NCI-H2227 (cell line): ENCODE measurements at regions not wholly inside any gene's neighbourhood (a gene's known extent, or its start where the extent isn't known, plus 50 kb on each side); places are given as distances from the start of the nearest gene placed in this dataset.
"Not testable (repeated sequence)": the region's sequence is repeated elsewhere in the genome, so short reads cannot be mapped to it uniquely, and the experiment has no call there.

Source experiments
- DNase-seq: peaks from one replicate; lab custom pipeline; 2025; ENCODE audit not compliant: unreplicated experiment; lab: John Stamatoyannopoulos, UW

DNA sequence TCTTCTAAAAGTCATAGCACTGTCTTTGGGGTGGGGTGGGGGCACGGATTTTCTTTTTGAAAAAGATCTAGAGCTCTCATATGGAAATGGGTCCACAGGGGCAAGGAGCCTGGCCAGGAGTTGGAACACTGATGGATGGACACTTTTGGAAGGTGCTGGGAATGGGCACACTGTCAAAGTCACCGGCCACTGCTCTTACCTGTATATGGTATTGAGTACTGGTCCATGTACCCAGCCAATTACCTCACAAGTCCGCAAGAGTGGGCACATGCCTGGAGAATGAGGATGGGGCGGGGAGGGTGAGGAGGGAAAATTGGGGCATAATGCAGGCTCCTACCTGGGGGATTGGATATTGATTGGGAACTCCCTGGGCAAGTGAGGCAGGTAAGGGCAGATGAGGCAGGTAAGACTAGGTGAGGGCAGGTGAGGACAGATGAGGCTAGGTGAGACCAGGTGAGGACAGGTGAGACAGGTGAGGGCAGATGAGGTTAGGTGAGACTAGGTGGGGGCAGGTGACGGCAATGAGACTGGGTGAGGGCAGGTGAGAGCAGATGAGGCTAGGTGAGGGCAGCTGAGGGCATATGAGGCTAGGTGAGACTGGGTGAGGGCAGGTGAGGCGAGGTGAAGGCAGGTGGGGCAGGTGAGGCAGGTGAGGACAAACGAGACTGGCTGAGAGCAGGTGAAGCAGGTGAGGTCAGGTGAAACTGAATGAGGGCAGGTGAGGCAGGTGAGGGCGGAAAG is 167.9 kb downstream of the NRN1 start:
- no peak for DNase-seq

DNA sequence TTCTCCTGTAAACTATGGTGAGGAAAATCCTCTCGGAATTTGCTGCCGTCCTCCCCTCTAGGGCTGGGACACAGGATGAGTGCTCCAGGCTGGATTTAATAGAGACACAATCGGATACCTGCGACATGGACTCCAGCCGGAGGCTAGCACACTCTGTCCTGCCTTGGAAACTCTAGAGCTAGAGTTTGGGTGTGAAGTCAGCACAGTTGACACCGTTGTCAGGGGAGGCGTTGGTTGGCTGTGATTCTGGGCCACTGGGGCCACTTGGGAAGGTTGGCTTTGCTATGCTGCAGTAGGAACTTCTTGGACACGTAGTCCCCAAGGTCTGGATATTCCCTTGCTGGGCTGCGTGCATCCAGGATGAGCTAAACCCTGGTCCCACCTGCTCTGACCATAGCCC is 169.4 kb downstream of the NRN1 start:
- no peak for DNase-seq

DNA sequence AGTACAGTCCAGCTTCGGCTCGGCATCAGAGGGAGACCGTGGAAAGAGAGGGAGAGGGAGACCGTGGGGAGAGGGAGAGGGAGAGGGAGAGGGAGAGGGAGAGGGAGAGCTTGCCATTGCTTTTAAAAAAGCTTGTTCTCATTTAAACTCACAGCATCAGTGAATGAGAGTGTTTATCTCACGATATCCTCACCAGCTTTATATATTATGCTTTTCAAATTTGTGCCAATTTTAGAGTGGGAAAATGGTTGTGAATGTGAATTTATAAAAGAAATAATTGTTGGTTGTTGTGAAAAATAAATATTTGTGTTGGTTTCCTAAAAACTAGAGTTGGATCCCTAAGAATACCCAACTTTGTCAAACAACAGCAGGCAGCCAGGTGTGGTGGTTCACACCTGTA is 170.1 kb downstream of the NRN1 start:
- not testable (repeated sequence) for DNase-seq

DNA sequence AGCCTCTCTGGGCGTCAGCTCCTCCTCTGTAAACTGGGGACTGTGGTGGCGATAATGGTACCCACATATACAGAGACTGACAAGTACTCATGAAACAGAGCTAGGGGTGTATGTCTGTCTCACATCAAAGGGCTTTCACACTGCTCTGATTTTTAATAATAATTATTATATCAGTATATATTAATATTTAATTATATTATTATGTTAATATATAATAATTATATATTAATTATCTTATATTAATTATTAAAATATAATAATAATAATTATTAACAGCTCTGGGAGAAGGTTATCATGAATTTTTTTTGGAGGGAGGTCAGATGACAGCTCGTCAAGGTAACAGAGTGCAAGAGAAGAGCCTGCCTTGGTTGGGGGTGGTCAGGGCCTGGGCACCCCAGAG is 173.6 kb downstream of the NRN1 start:
- no peak for DNase-seq

DNA sequence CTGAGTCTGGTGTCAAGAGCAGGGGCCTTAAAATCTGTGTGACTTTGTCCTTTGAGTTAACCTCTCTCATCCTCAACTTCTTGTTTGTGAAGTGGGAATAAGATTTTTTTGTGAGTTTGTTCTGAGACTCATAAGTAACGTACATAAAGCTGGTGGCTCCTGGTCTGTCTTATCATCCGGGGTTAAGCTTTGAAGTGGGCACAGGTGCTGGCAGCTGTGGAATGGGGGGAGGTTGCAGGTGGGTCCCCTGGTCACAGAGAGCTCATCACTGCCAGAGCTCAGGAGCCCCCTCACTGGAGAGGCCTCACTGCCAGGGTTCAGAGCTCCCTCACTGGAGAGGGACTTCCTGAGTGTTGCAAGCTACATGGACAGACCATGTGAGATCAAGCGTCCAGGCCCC is 174.1 kb downstream of the NRN1 start:
- DNase-seq = no peak

DNA sequence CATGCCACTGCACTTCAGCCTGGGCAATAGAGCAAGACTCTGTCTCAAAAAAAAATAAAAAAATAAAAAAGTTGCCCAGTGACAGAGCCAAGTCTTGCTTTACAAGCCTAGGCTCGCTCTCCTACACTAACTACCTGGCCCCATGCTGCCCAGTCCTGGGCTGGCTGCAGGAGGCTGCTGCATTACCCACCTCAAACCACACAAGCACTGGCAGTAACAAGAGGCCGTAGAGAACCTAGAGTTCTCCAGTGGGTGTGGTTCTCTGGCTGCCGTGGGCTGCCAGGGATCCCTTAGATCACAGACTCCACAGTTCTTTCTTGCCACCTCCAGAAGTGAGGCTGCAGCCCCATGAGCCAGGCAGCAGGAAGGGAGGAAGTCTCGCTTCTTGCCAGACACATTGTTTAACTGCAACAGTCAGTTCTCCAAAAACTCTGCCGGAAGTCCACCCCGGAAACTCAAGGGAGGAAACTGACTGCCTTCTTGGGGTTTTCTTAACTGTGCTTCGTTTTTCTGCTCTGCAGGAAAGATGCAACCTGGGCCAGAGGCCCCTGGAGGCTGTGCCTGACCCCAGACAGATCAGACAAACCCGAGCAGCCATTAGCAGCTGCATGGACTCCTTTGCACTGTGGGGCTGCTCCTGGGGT is 175.4 kb downstream of the NRN1 start:
- DNase-seq = not testable (repeated sequence)

DNA sequence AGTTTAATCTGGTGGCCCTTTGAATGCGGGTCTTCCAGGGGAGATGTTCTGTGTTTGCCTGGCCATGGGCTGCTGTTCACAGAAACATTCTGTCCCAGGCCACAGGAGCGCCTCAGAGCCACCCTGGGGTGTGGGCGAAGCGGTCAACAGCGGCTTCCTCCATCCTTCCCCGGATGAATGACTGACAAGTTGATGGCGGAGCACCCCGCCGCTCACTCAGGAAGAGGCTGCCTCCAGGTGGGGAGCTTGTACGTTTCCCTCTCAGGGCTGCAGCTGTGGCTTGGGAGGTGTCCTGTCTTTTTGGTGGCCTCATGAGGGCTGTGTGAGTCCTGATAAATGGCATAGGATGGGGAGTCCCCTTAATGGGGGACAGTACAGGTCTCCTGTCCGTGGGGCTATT is 178.4 kb downstream of the NRN1 start:
- no peak for DNase-seq

DNA sequence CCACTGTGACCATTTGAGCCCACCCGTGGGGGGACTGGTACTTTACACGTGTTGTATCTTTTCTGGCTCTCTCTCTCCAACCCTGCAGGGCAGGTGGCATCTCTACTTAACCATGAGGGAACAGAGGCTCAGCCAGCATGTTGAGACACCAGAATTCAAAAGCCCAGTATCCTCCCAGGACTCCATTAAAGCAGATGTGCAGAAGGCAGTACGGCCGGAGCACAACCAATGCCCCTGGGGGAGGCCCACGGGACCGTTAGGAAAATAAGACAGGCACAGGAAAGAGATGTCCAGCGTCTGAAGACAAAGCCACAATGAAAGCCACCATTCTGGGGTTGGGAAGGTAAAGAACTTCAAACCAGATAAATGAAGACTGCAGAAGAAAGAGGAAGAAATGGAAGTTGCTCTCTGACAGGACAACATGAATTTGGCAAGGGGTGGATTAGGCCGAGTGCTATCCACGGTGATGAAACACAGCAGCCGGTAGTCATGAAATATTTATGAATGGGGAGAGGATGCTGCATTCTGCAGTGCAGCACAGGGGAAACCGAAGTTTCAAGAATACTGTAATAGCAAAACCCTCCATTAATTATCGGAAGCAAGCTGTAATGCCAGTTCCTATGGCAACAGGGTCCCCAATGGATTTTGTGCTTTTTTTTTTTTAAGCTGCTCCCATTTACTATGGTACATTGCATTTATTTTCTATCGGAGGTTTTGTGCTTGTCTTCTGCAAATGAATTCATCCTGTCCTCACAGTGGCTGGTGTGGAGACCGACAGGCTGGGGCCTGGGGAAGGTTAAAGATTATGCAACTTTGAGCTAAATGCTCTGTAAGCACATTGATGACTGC is 179.4 kb downstream of the NRN1 start:
- no peak for DNase-seq

DNA sequence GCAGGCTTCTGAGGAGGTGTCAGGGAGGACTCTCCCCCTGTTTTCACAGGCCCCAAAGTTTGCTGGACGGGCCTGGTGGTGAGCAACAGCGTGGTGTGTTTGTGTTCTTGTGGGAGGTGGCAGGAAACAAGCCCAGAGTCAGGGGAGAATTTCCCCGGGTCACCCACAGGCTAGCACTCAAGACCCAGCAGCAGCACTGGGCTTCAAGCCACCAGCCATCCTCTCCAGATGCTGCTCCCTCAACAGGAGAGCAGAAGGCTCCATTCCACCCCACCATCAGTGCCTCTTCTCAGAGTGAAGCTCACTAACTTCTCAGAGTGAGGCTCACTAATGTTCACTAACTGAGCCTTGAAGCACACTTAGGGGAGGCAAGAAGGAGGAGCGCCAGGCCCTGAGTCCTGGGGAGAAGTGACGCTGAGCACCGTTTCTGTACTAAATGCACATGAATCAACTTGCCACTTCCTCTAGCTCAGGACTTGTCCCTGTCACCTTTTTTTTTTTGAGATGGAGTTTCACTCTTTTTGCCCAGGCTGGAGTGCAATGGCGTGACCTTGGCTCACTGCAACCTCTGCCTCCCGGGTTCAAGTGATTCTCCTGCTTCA is 182.2 kb downstream of the NRN1 start:
- DNase-seq = not testable (repeated sequence)
